WERI-Rb-1 (cell line): ENCODE measurements at regions not wholly inside any gene's neighbourhood (a gene's known extent, or its start where the extent isn't known, plus 50 kb on each side); places are given as distances from the start of the nearest gene placed in this dataset.
A peak's percentile ranks its signal among the peaks of the same experiment; 100 is the strongest.

Source experiments
- DNase-seq: peaks from one replicate; pipeline ENCODE4 v3.0.0-alpha.2; 2020
- H3K27ac ChIP-seq: fragments of 250-450 bp; sonication (Bioruptor Pico); 2 replicates; pipeline ENCODE4 v1.5.1; 2020; ENCODE audit warnings: mild to moderate bottlenecking, moderate library complexity
- H3K27me3 ChIP-seq: fragments of 250-450 bp; sonication (Bioruptor Pico); 2 replicates; pipeline ENCODE4 v1.5.1; 2021; ENCODE audit warnings: mild to moderate bottlenecking, low read depth, moderate library complexity; ENCODE audit not compliant: insufficient read depth, severe bottlenecking
- H3K36me3 ChIP-seq: fragments of 250-450 bp; sonication (Bioruptor Pico); 2 replicates; pipeline ENCODE4 v1.5.1; 2020; ENCODE audit warnings: mild to moderate bottlenecking, moderate library complexity
- H3K4me3 ChIP-seq: 2 replicates; pipeline ENCODE4 v1.5.1; 2011; ENCODE audit warnings: low read depth, mild to moderate bottlenecking, control low read depth, low read length
- H3K9me3 ChIP-seq: fragments of 250-450 bp; sonication (Bioruptor Pico); 2 replicates; pipeline ENCODE4 v1.5.1; 2021; ENCODE audit warnings: mild to moderate bottlenecking, moderate library complexity; ENCODE audit not compliant: severe bottlenecking
- CTCF ChIP-seq: IDR thresholded peaks from 2 replicates; pipeline ENCODE4 v1.5.1; 2011; ENCODE audit warnings: low read depth, mild to moderate bottlenecking, control low read depth, inconsistent platforms, low read length

- no peak for TF ChIP-seq CTCF
- Histone ChIP-seq H3K36me3 (no peaks in the 10 kb centered on the region), H3K9me3 (no peaks in the 10 kb centered on the region), H3K4me3 (no peak overlapping the region), H3K27me3 (no peaks in the 10 kb centered on the region), H3K27ac (no peak overlapping the region)
- no peak for DNase-seq
Observed at GRCh38 chr11:70857894-70858293, 394.5 kb downstream of the SHANK2 start.

DNA sequence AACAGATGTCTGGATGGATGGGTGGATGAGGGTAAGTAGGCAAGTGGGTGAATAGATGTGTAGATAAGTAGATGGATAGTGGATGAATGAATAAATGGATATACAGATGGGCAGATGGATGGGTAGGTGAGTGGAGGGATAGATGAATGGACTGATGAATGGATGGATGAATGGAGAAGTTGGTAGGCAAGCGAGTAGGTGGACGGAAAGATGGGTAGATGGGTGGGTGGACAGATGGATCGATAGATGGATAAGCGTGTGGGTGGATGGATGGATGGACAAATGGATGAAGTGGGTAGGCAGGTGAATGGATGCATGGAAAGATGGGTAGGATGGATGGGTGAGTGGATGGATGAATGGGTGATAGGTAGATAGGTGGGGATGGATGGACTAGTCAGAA is 393.2 kb downstream of the SHANK2 start:
- no peaks in the 10 kb centered on the region for H3K27me3 ChIP-seq
- no peak for DNase-seq

GRCh38 chr11:70860888-70861287 is 391.5 kb downstream of the SHANK2 start:
- no peak overlapping the region for H3K27ac ChIP-seq
- H3K9me3 ChIP-seq = no peaks in the 10 kb centered on the region
- peak; percentile 33 for DNase-seq
- H3K36me3 ChIP-seq = no peaks in the 10 kb centered on the region
- no peaks in the 10 kb centered on the region for H3K27me3 ChIP-seq
- H3K4me3 ChIP-seq = no peak overlapping the region
- TF ChIP-seq CTCF = peak; percentile 26; the same call in 1 of the 2 replicates

More for the DNA sequence above, 393.2 kb downstream of the SHANK2 start:
- Histone ChIP-seq H3K9me3 (no peaks in the 10 kb centered on the region), H3K27ac (no peak overlapping the region), H3K4me3 (no peak overlapping the region), H3K36me3 (no peaks in the 10 kb centered on the region)
- no peak for TF ChIP-seq CTCF

DNA sequence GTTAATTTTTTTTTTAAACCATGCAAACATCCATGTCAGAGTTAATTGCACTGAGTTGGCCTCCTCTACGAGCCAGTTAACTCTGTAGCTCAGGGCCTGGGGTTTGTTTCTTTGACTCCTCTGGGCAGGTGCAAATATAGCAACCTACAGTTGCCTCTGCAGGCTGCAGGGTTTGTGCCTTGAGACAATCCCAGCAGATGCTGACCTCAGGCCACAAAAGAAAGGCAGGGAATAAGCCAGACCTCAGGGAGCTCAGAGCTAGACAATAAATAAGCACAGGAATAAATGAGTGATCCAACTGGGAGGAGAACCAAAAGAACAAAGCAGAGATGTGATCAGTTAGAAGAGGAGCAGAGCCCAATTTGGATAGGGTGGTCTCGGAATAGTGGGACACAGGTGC is 390.8 kb downstream of the SHANK2 start:
- H3K9me3 ChIP-seq = no peaks in the 10 kb centered on the region
- no peaks in the 10 kb centered on the region for H3K27me3 ChIP-seq
- H3K36me3 ChIP-seq = no peaks in the 10 kb centered on the region
- no peak overlapping the region for H3K4me3 ChIP-seq
- no peak for TF ChIP-seq CTCF
- H3K27ac ChIP-seq = no peak overlapping the region
- no peak for DNase-seq

DNA sequence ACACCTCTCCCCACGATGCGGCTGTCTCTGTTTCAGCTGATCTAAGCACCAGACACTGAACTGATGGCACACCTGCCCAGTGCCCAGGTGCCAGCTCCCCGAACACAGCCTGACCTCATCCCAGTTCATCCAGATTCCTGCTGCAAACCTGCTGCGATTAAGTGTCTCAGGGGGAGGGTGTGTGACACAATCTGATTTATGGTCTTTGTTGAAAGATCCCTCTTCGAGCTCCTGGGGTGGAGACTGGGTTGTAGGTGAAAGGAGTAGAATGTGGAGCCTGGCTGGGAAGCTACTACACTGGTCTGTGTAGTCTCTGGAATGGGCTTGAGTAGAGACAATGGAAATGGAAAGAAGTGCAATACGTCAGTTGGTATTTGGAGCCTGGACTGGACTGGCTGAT is 390.3 kb downstream of the SHANK2 start:
- no peak for TF ChIP-seq CTCF
- H3K4me3 ChIP-seq = no peak overlapping the region
- peak; percentile 31 for DNase-seq
- H3K9me3 ChIP-seq = no peaks in the 10 kb centered on the region
- no peak overlapping the region for H3K27ac ChIP-seq
- H3K36me3 ChIP-seq = no peaks in the 10 kb centered on the region
- H3K27me3 ChIP-seq = no peaks in the 10 kb centered on the region

GRCh38 chr11:70863186-70863585 is 389.2 kb downstream of the SHANK2 start:
- Histone ChIP-seq H3K27ac (no peak overlapping the region), H3K4me3 (no peak overlapping the region), H3K36me3 (no peaks in the 10 kb centered on the region), H3K9me3 (no peaks in the 10 kb centered on the region), H3K27me3 (no peaks in the 10 kb centered on the region)
- DNase-seq = no peak
- no peak for TF ChIP-seq CTCF
